ENCODE measurements at regions not wholly inside any gene's neighbourhood (a gene's known extent, or its start where the extent isn't known, plus 50 kb on each side); places are given as distances from the start of the nearest gene placed in this dataset.

DNA sequence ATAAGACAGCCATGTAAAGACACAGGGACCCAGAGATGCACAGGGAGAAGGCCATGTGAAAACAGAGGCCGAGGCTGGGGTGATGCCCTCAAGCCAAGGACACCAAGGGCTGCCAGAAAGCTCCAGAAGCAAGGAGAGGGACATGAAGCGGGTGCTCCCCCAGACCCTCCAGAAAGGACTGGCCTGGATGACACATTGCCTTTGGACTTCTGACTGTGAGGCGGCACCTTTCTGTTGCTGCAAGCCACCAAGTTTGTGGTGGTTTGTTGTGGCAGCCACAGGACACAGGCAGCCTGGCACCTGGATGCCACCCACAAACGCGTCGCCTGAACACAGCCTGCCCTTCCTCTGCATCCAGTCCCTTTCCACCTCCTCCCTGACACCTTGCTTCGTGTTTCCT lies 67.1 kb downstream of the RHOB start:
- no TSS peak for BruUV-seq (replicated peaks)
- dilution Hi-C loops (cut with MboI; ENCODE audit: extremely low pct_ligation_motif_present, low sequenced_read_pairs) = no loop called here

More for the DNA sequence above, 67.1 kb downstream of the RHOB start:
- H3K27ac ChIP-seq (ENCODE audit: insufficient read depth, low read depth, low read length) = peak overlapping the region; percentile 100
- H3K4me3 ChIP-seq (replicated peaks in 1 of 3; ENCODE audit: insufficient read depth in 1 of 3, low read depth in 1 of 3, low read length in 3 of 3) = no peak overlapping the region
- H3K27me3 ChIP-seq (ENCODE audit: control insufficient read depth in 2 of 2, insufficient read depth in 2 of 2, low read length in 2 of 2) = no peaks in the 10 kb centered on the region
- peaks cover 21% of the 10 kb centered on the region for H3K4me1 ChIP-seq (ENCODE audit: control insufficient read depth, extremely low read depth, insufficient read depth, low read length)
- DNase-seq (ENCODE audit: low read depth, low spot score) (no peak), FAIRE-seq (no peak)
- intact Hi-C loops (cut with micrococcal nuclease) = loop anchor here (2.0 kb wide), 1 partner anchor 97 kb away; no protein-coding TSS in a partner anchor
- H3K4me2 ChIP-seq (ENCODE audit: insufficient read depth, low read length) = no peak overlapping the region
- H3K9me1 ChIP-seq (replicated peaks; ENCODE audit: control insufficient read depth, extremely low read depth, insufficient read depth, low read length) = no peaks in the 10 kb centered on the region
- TF ChIP-seq JUN (IDR thresholded peaks at IDR 0.05; ENCODE audit: borderline replicate concordance, insufficient read depth, insufficient read length, low read depth) (no peak), EZH2 (IDR thresholded peaks at IDR 0.05; ENCODE audit: borderline replicate concordance, low read depth, low read length, severe bottlenecking) (no peak), POLR2AphosphoS5 (IDR thresholded peaks at IDR 0.05; ENCODE audit: insufficient read depth, low read depth, low read length) (no peak), FOS (IDR thresholded peaks at IDR 0.05; ENCODE audit: borderline replicate concordance, insufficient read depth, low read length) (no peak), MYC (IDR thresholded peaks at IDR 0.05; ENCODE audit: low read depth, low read length) (no peak), GATA2 (IDR thresholded peaks at IDR 0.05; ENCODE audit: insufficient read depth, insufficient read length, low read depth, low read length) (no peak), POLR2A (IDR thresholded peaks at IDR 0.05; ENCODE audit: low read depth, low read length) (no peak)
- TF ChIP-seq, protein P1, sequence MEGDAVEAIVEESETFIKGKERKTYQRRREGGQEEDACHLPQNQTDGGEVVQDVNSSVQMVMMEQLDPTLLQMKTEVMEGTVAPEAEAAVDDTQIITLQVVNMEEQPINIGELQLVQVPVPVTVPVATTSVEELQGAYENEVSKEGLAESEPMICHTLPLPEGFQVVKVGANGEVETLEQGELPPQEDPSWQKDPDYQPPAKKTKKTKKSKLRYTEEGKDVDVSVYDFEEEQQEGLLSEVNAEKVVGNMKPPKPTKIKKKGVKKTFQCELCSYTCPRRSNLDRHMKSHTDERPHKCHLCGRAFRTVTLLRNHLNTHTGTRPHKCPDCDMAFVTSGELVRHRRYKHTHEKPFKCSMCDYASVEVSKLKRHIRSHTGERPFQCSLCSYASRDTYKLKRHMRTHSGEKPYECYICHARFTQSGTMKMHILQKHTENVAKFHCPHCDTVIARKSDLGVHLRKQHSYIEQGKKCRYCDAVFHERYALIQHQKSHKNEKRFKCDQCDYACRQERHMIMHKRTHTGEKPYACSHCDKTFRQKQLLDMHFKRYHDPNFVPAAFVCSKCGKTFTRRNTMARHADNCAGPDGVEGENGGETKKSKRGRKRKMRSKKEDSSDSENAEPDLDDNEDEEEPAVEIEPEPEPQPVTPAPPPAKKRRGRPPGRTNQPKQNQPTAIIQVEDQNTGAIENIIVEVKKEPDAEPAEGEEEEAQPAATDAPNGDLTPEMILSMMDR (IDR thresholded peaks at IDR 0.05; ENCODE audit: extremely low read depth in 1 of 2, insufficient read depth in 1 of 2, low read depth in 1 of 2, low read length in 2 of 2) = no peak
- TF ChIP-seq, protein P2, sequence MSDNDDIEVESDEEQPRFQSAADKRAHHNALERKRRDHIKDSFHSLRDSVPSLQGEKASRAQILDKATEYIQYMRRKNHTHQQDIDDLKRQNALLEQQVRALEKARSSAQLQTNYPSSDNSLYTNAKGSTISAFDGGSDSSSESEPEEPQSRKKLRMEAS (IDR thresholded peaks at IDR 0.05; ENCODE audit: insufficient read depth, insufficient read length) = no peak
- H3K9ac ChIP-seq (replicated peaks; ENCODE audit: extremely low read depth, insufficient read depth, low read length) = peak overlapping the region; percentile 55
- no peaks in the 10 kb centered on the region for H3K36me3 ChIP-seq (ENCODE audit: control insufficient read depth in 2 of 2, extremely low read depth in 1 of 2, insufficient read depth in 2 of 2, low read length in 2 of 2)
- ChIA-PET CTCF (interaction anchor here (1.0 to 1.6 kb wide), 2 partner anchors 61 to 122 kb away, joined by 3 to 6 read pairs; no protein-coding TSS in a partner anchor), POLR2A (no interaction called here)
- no peaks in the 10 kb centered on the region for H3K9me3 ChIP-seq (replicated peaks; ENCODE audit: control insufficient read depth, insufficient read depth, low read length)
- H4K20me1 ChIP-seq (replicated peaks; ENCODE audit: control insufficient read depth, extremely low read depth, insufficient read depth, low read length) = no peaks in the 10 kb centered on the region
- H3K79me2 ChIP-seq (ENCODE audit: control insufficient read depth, insufficient read depth, low read length) = no peaks in the 10 kb centered on the region
- peak overlapping the region; percentile 3 for H2AFZ ChIP-seq (ENCODE audit: low read depth, low read length)

Data from endothelial cell of umbilical vein (primary cell).